ENCODE measurements at regions not wholly inside any gene's neighbourhood (a gene's known extent, or its start where the extent isn't known, plus 50 kb on each side); places are given as distances from the start of the nearest gene placed in this dataset.
"Not testable (repeated sequence)": the region's sequence is repeated elsewhere in the genome, so short reads cannot be mapped to it uniquely, and the experiment has no call there.

DNA sequence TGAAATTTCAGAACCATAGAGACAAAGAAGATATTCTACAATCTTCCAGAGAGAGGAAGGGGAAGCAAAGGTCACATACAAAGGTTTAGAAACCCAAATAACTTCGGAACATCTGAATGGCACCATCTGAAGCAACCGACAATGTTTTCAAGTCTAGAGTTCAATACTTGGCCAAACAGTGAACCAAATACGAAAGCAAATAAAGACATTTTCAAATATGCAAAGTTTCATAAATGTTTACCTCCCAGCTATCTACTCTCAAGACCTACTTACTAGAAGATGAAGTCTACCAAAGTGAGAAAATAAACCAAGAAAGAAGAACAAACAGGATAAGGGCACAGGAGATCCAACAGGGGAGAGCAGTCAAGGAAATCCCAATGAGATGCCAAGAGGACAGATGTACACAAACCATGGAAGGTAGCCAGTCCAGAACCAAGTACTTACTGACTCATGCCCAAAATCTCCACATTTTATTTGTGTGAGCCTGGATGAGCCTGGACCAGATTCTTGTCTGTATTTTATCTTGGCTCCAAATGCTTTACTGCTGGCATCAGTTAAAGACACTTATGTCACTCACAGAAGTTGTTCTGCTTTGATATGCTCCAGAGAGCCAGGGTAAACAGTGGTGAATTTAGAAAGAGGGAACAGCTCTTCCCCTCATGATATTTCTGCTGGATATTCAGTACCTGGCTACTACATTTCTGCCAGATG, 173.3 kb downstream of the AVL9 start:
- TF ChIP-seq, protein P1, sequence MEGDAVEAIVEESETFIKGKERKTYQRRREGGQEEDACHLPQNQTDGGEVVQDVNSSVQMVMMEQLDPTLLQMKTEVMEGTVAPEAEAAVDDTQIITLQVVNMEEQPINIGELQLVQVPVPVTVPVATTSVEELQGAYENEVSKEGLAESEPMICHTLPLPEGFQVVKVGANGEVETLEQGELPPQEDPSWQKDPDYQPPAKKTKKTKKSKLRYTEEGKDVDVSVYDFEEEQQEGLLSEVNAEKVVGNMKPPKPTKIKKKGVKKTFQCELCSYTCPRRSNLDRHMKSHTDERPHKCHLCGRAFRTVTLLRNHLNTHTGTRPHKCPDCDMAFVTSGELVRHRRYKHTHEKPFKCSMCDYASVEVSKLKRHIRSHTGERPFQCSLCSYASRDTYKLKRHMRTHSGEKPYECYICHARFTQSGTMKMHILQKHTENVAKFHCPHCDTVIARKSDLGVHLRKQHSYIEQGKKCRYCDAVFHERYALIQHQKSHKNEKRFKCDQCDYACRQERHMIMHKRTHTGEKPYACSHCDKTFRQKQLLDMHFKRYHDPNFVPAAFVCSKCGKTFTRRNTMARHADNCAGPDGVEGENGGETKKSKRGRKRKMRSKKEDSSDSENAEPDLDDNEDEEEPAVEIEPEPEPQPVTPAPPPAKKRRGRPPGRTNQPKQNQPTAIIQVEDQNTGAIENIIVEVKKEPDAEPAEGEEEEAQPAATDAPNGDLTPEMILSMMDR (IDR thresholded peaks at IDR 0.05): not testable (repeated sequence)
- TF ChIP-seq POLR2A (IDR thresholded peaks at IDR 0.05): not testable (repeated sequence)
